Esophagus squamous epithelium (tissue), 5 donors: ENCODE measurements at regions not wholly inside any gene's neighbourhood (a gene's known extent, or its start where the extent isn't known, plus 50 kb on each side); places are given as distances from the start of the nearest gene placed in this dataset.

ENCODE experiments used
- DNase-seq: peaks from one replicate; lab custom pipeline; 2025; lab: John Stamatoyannopoulos, UW
- H3K27ac ChIP-seq, 4 donors: fragments of 200-600 bp; sonication (generic); one replicate each; pipeline ENCODE4 v1.5.1; 2016 to 2019; ENCODE audit warnings: mild to moderate bottlenecking in 1 of 4
- H3K27me3 ChIP-seq, 4 donors: fragments of 200-600 bp; sonication (generic); 1 replicate in 3 of 4; 2 replicates in 1 of 4; pipeline versions ENCODE4 v1.5.1 to v1.6.0; 2017 to 2021; ENCODE audit warnings: antibody characterized with exemption in 1 of 4
- H3K36me3 ChIP-seq, 3 donors: fragments of 200-600 bp; sonication (generic); one replicate each; pipeline ENCODE4 v1.5.1; 2016 to 2019
- H3K4me1 ChIP-seq, 3 donors: fragments of 200-600 bp; sonication (generic); one replicate each; pipeline ENCODE4 v1.5.1; 2017 to 2019
- H3K4me3 ChIP-seq, 4 donors: fragments of 200-600 bp; sonication (generic); 1 replicate in 3 of 4; 2 replicates in 1 of 4; pipeline ENCODE4 v1.5.1; 2016 to 2019; ENCODE audit warnings: mild to moderate bottlenecking in 2 of 4, moderate library complexity in 1 of 4
- H3K9me3 ChIP-seq, 3 donors: fragments of 200-600 bp; sonication (generic); one replicate each; pipeline ENCODE4 v1.5.1; 2016 to 2019
- POLR2A ChIP-seq, 4 donors: fragments of 450-650 bp; IDR thresholded peaks; one replicate each; pipeline ENCODE4 v1.6.1; 2017; ENCODE audit warnings: antibody characterized with exemption in 4 of 4, mild to moderate bottlenecking in 4 of 4, moderate library complexity in 3 of 4
- WGBS, 2 donors: methylation state at CpG; one replicate each; pipeline ENCODE4 v1.1.5; 2018; 5-methylcytosine and 5-hydroxymethylcytosine counted together
- intact Hi-C: fragments of 100-400 bp; cut with DNase I; formaldehyde crosslinking; loops from one replicate; pipeline ENCODE4 v1.15.0; 2022
- TF ChIP-seq, protein P1 (sequence below), 6 experiments: fragments of 450-650 bp in 4 of 6; fragments of 200-600 bp in 2 of 6; sonication (generic) in 2 of 6; IDR thresholded peaks; one replicate each; pipeline ENCODE4 v1.5.1; 2016 to 2019; ENCODE audit warnings: antibody characterized with exemption in 6 of 6, mild to moderate bottlenecking in 4 of 6, moderate library complexity in 4 of 6
- donor health status: DM: yes; HTN: yes; CAD: no.

- TF ChIP-seq, protein P1, sequence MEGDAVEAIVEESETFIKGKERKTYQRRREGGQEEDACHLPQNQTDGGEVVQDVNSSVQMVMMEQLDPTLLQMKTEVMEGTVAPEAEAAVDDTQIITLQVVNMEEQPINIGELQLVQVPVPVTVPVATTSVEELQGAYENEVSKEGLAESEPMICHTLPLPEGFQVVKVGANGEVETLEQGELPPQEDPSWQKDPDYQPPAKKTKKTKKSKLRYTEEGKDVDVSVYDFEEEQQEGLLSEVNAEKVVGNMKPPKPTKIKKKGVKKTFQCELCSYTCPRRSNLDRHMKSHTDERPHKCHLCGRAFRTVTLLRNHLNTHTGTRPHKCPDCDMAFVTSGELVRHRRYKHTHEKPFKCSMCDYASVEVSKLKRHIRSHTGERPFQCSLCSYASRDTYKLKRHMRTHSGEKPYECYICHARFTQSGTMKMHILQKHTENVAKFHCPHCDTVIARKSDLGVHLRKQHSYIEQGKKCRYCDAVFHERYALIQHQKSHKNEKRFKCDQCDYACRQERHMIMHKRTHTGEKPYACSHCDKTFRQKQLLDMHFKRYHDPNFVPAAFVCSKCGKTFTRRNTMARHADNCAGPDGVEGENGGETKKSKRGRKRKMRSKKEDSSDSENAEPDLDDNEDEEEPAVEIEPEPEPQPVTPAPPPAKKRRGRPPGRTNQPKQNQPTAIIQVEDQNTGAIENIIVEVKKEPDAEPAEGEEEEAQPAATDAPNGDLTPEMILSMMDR (IDR thresholded peaks at IDR 0.05), result no peak
- TF ChIP-seq POLR2A (IDR thresholded peaks at IDR 0.05), result no peak
- Histone ChIP-seq H3K36me3 (no peaks in the 10 kb centered on the region), H3K27ac (no peak overlapping the region), H3K9me3 (no peaks in the 10 kb centered on the region), H3K4me3 (no peak overlapping the region), H3K27me3 (no peaks in the 10 kb centered on the region), H3K4me1 (no peaks in the 10 kb centered on the region)
- DNase-seq, result no peak
- 29 to 39% methylated on average over 2 of the region's 2 CpGs for WGBS, 2 donors
- intact Hi-C loops, result no loop called here
Measured at GRCh38 chrX:9282325-9282724, 182.5 kb upstream of the TBL1X start.

DNA sequence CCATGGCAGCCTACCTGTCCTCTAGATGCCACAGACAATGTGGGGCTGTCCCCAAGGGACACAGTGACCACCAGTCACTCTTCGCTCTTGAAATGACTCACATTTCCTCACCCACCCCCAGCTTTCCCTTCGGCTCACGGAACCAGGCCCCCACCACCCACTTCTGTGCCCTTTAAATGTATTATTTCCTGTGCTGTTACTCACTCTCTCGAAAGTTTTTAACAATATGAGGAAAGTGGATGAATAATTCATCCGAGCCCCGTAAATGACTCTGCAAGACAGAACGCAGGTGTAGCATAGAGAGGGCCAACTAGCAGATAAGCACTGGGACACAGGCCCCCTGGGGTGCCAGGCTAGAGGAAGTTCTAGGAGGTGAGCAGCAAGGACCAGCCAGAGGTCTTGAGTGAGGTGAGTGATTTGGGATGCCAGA lies 179.5 kb upstream of the TBL1X start:
- WGBS, 2 donors, result 37 to 55% methylated on average over 2 to 7 of the region's 7 CpGs
- Histone ChIP-seq H3K4me1 (no peaks in the 10 kb centered on the region), H3K4me3 (no peak overlapping the region), H3K27me3 (no peaks in the 10 kb centered on the region), H3K9me3 (no peaks in the 10 kb centered on the region), H3K36me3 (no peaks in the 10 kb centered on the region), H3K27ac (no peak overlapping the region)
- TF ChIP-seq, protein P1 (IDR thresholded peaks at IDR 0.05), result no peak
- TF ChIP-seq POLR2A (IDR thresholded peaks at IDR 0.05), result no peak
- intact Hi-C loops, result no loop called here
- no peak for DNase-seq

- DNase-seq, result no peak
- Histone ChIP-seq H3K27me3 (no peaks in the 10 kb centered on the region), H3K9me3 (no peaks in the 10 kb centered on the region), H3K4me1 (no peaks in the 10 kb centered on the region), H3K36me3 (no peaks in the 10 kb centered on the region), H3K27ac (no peak overlapping the region), H3K4me3 (no peak overlapping the region)
- intact Hi-C loops, result no loop called here
- 62 to 70% methylated on average over 2 to 3 of the region's 3 CpGs for WGBS, 2 donors
- TF ChIP-seq POLR2A (IDR thresholded peaks at IDR 0.05), result no peak
- TF ChIP-seq, protein P1 (IDR thresholded peaks at IDR 0.05), result no peak
Measured at GRCh38 chrX:9286234-9286633, 178.6 kb upstream of the TBL1X start.

- Histone ChIP-seq H3K27ac (no peak overlapping the region), H3K36me3 (no peaks in the 10 kb centered on the region), H3K4me3 (peak overlapping the region in 1 of 4 donors; percentile 30), H3K27me3 (peaks cover 0 to 9% (median 0%) of the 10 kb centered on the region in 4 donors), H3K9me3 (no peaks in the 10 kb centered on the region), H3K4me1 (no peaks in the 10 kb centered on the region)
- DNase-seq, result no peak
- intact Hi-C loops, result no loop called here
- 28 to 41% methylated on average over 6 to 20 of the region's 22 CpGs for WGBS, 2 donors
- TF ChIP-seq POLR2A (IDR thresholded peaks at IDR 0.05), result no peak
- TF ChIP-seq, protein P1 (IDR thresholded peaks at IDR 0.05), result no peak
Measured at GRCh38 chrX:9291629-9292028, 173.2 kb upstream of the TBL1X start.

GRCh38 chrX:9293051-9293496 lies 171.8 kb upstream of the TBL1X start:
- Histone ChIP-seq H3K36me3 (no peaks in the 10 kb centered on the region), H3K27me3 (peaks cover 0 to 9% (median 0%) of the 10 kb centered on the region in 4 donors), H3K27ac (no peak overlapping the region), H3K9me3 (no peaks in the 10 kb centered on the region), H3K4me3 (no peak overlapping the region), H3K4me1 (no peaks in the 10 kb centered on the region)
- intact Hi-C loops, result no loop called here
- WGBS, 2 donors, result 32 to 52% methylated on average over 11 to 18 of the region's 18 CpGs
- no peak for DNase-seq
- TF ChIP-seq POLR2A (IDR thresholded peaks at IDR 0.05), result no peak
- TF ChIP-seq, protein P1 (IDR thresholded peaks at IDR 0.05), result no peak
